ENCODE measurements at regions not wholly inside any gene's neighbourhood (a gene's known extent, or its start where the extent isn't known, plus 50 kb on each side); places are given as distances from the start of the nearest gene placed in this dataset.

GRCh38 chr5:2320611-2321010 is 430.9 kb downstream of the IRX2 start:
- H3K27ac ChIP-seq (ENCODE audit: low read length): no peak overlapping the region
- DNase-seq: no peak
- peaks cover 1% of the 10 kb centered on the region for H3K9me3 ChIP-seq (replicated peaks; ENCODE audit: control insufficient read depth, low read depth, low read length)
- H3K4me1 ChIP-seq (ENCODE audit: control insufficient read depth, insufficient read depth, low read length): peaks cover 2% of the 10 kb centered on the region
- no peaks in the 10 kb centered on the region for H3K36me3 ChIP-seq (ENCODE audit: control insufficient read depth, insufficient read depth, low read length)
- 62% methylated on average over 7 of the region's 7 CpGs for WGBS (ENCODE audit: insufficient coverage)
- H3K27me3 ChIP-seq (ENCODE audit: control insufficient read depth, insufficient read depth, low read length): peaks cover 2% of the 10 kb centered on the region
- no peak overlapping the region for H3K4me3 ChIP-seq (ENCODE audit: low read length)

- H3K27ac ChIP-seq (ENCODE audit: low read length): no peak overlapping the region
- no peaks in the 10 kb centered on the region for H3K36me3 ChIP-seq (ENCODE audit: control insufficient read depth, insufficient read depth, low read length)
- peaks cover 2% of the 10 kb centered on the region for H3K27me3 ChIP-seq (ENCODE audit: control insufficient read depth, insufficient read depth, low read length)
- WGBS (ENCODE audit: insufficient coverage): 50% methylated on average over 1 of the region's 2 CpGs
- H3K4me1 ChIP-seq (ENCODE audit: control insufficient read depth, insufficient read depth, low read length): no peaks in the 10 kb centered on the region
- H3K9me3 ChIP-seq (replicated peaks; ENCODE audit: control insufficient read depth, low read depth, low read length): peaks cover 3% of the 10 kb centered on the region
- no peak for DNase-seq
- no peak overlapping the region for H3K4me3 ChIP-seq (ENCODE audit: low read length)
Measured at GRCh38 chr5:2317540-2317939, 433.9 kb downstream of the IRX2 start.

GRCh38 chr5:2311851-2312250 is 429.1 kb upstream of the IRX4 start:
- H3K27me3 ChIP-seq (ENCODE audit: control insufficient read depth, insufficient read depth, low read length): no peaks in the 10 kb centered on the region
- no peak overlapping the region for H3K4me3 ChIP-seq (ENCODE audit: low read length)
- no peak overlapping the region for H3K27ac ChIP-seq (ENCODE audit: low read length)
- H3K4me1 ChIP-seq (ENCODE audit: control insufficient read depth, insufficient read depth, low read length): no peaks in the 10 kb centered on the region
- WGBS (ENCODE audit: insufficient coverage): 5% methylated on average over 2 of the region's 3 CpGs
- no peaks in the 10 kb centered on the region for H3K36me3 ChIP-seq (ENCODE audit: control insufficient read depth, insufficient read depth, low read length)
- H3K9me3 ChIP-seq (replicated peaks; ENCODE audit: control insufficient read depth, low read depth, low read length): peaks cover 3% of the 10 kb centered on the region
- no peak for DNase-seq

- WGBS (ENCODE audit: insufficient coverage): 92% methylated on average over 7 of the region's 10 CpGs
- H3K9me3 ChIP-seq (replicated peaks; ENCODE audit: control insufficient read depth, low read depth, low read length): peaks cover 3% of the 10 kb centered on the region
- H3K4me3 ChIP-seq (ENCODE audit: low read length): no peak overlapping the region
- no peaks in the 10 kb centered on the region for H3K27me3 ChIP-seq (ENCODE audit: control insufficient read depth, insufficient read depth, low read length)
- no peak overlapping the region for H3K27ac ChIP-seq (ENCODE audit: low read length)
- no peaks in the 10 kb centered on the region for H3K36me3 ChIP-seq (ENCODE audit: control insufficient read depth, insufficient read depth, low read length)
- no peak for DNase-seq
- H3K4me1 ChIP-seq (ENCODE audit: control insufficient read depth, insufficient read depth, low read length): no peaks in the 10 kb centered on the region
Measured at GRCh38 chr5:2310946-2311345, 428.2 kb upstream of the IRX4 start.

GRCh38 chr5:2307631-2308030 is 424.9 kb upstream of the IRX4 start:
- WGBS (ENCODE audit: insufficient coverage): 93% methylated on average over 5 of the region's 5 CpGs
- no peaks in the 10 kb centered on the region for H3K27me3 ChIP-seq (ENCODE audit: control insufficient read depth, insufficient read depth, low read length)
- no peaks in the 10 kb centered on the region for H3K36me3 ChIP-seq (ENCODE audit: control insufficient read depth, insufficient read depth, low read length)
- no peak overlapping the region for H3K27ac ChIP-seq (ENCODE audit: low read length)
- DNase-seq: no peak
- peaks cover 2% of the 10 kb centered on the region for H3K4me1 ChIP-seq (ENCODE audit: control insufficient read depth, insufficient read depth, low read length)
- H3K4me3 ChIP-seq (ENCODE audit: low read length): no peak overlapping the region
- H3K9me3 ChIP-seq (replicated peaks; ENCODE audit: control insufficient read depth, low read depth, low read length): no peaks in the 10 kb centered on the region

GRCh38 chr5:2306711-2307110 is 424.0 kb upstream of the IRX4 start:
- no CpG with 5 or more reads among the region's 6 CpGs for WGBS (ENCODE audit: insufficient coverage)
- DNase-seq: no peak
- H3K4me3 ChIP-seq (ENCODE audit: low read length): no peak overlapping the region
- H3K4me1 ChIP-seq (ENCODE audit: control insufficient read depth, insufficient read depth, low read length): peaks cover 2% of the 10 kb centered on the region
- no peaks in the 10 kb centered on the region for H3K36me3 ChIP-seq (ENCODE audit: control insufficient read depth, insufficient read depth, low read length)
- no peaks in the 10 kb centered on the region for H3K9me3 ChIP-seq (replicated peaks; ENCODE audit: control insufficient read depth, low read depth, low read length)
- peaks cover 2% of the 10 kb centered on the region for H3K27me3 ChIP-seq (ENCODE audit: control insufficient read depth, insufficient read depth, low read length)
- no peak overlapping the region for H3K27ac ChIP-seq (ENCODE audit: low read length)

- H3K36me3 ChIP-seq (ENCODE audit: control insufficient read depth, insufficient read depth, low read length): no peaks in the 10 kb centered on the region
- no peak overlapping the region for H3K4me3 ChIP-seq (ENCODE audit: low read length)
- H3K4me1 ChIP-seq (ENCODE audit: control insufficient read depth, insufficient read depth, low read length): peaks cover 17% of the 10 kb centered on the region
- WGBS (ENCODE audit: insufficient coverage): 26% methylated on average over 8 of the region's 14 CpGs
- H3K27ac ChIP-seq (ENCODE audit: low read length): no peak overlapping the region
- peak; percentile 56 for DNase-seq
- peaks cover 2% of the 10 kb centered on the region for H3K27me3 ChIP-seq (ENCODE audit: control insufficient read depth, insufficient read depth, low read length)
- no peaks in the 10 kb centered on the region for H3K9me3 ChIP-seq (replicated peaks; ENCODE audit: control insufficient read depth, low read depth, low read length)
Measured at GRCh38 chr5:2303431-2304100, 420.8 kb upstream of the IRX4 start.

- H3K4me3 ChIP-seq (ENCODE audit: low read length): no peak overlapping the region
- WGBS (ENCODE audit: insufficient coverage): 86% methylated on average over 14 of the region's 16 CpGs
- H3K27me3 ChIP-seq (ENCODE audit: control insufficient read depth, insufficient read depth, low read length): peaks cover 2% of the 10 kb centered on the region
- DNase-seq: no peak
- H3K27ac ChIP-seq (ENCODE audit: low read length): no peak overlapping the region
- no peaks in the 10 kb centered on the region for H3K9me3 ChIP-seq (replicated peaks; ENCODE audit: control insufficient read depth, low read depth, low read length)
- H3K36me3 ChIP-seq (ENCODE audit: control insufficient read depth, insufficient read depth, low read length): no peaks in the 10 kb centered on the region
- H3K4me1 ChIP-seq (ENCODE audit: control insufficient read depth, insufficient read depth, low read length): peaks cover 18% of the 10 kb centered on the region
Measured at GRCh38 chr5:2302169-2302568, 419.4 kb upstream of the IRX4 start.

GRCh38 chr5:2300861-2301574 is 418.3 kb upstream of the IRX4 start:
- Histone ChIP-seq H3K27ac (ENCODE audit: low read length) (no peak overlapping the region), H3K36me3 (ENCODE audit: control insufficient read depth, insufficient read depth, low read length) (no peaks in the 10 kb centered on the region), H3K4me3 (ENCODE audit: low read length) (no peak overlapping the region), H3K9me3 (replicated peaks; ENCODE audit: control insufficient read depth, low read depth, low read length) (no peaks in the 10 kb centered on the region), H3K4me1 (ENCODE audit: control insufficient read depth, insufficient read depth, low read length) (peaks cover 18% of the 10 kb centered on the region), H3K27me3 (ENCODE audit: control insufficient read depth, insufficient read depth, low read length) (peaks cover 2% of the 10 kb centered on the region)
- DNase-seq: no peak
- 88% methylated on average over 22 of the region's 22 CpGs for WGBS (ENCODE audit: insufficient coverage)

- H3K9me3 ChIP-seq (replicated peaks; ENCODE audit: control insufficient read depth, low read depth, low read length): no peaks in the 10 kb centered on the region
- 90% methylated on average over 9 of the region's 11 CpGs for WGBS (ENCODE audit: insufficient coverage)
- H3K27ac ChIP-seq (ENCODE audit: low read length): no peak overlapping the region
- peaks cover 18% of the 10 kb centered on the region for H3K4me1 ChIP-seq (ENCODE audit: control insufficient read depth, insufficient read depth, low read length)
- no peak overlapping the region for H3K4me3 ChIP-seq (ENCODE audit: low read length)
- no peak for DNase-seq
- peaks cover 2% of the 10 kb centered on the region for H3K27me3 ChIP-seq (ENCODE audit: control insufficient read depth, insufficient read depth, low read length)
- no peaks in the 10 kb centered on the region for H3K36me3 ChIP-seq (ENCODE audit: control insufficient read depth, insufficient read depth, low read length)
Measured at GRCh38 chr5:2300421-2300820, 417.7 kb upstream of the IRX4 start.
